SKM-1 treated with dmso at 0.1 percent for 144 hours (cell line): ENCODE measurements at regions not wholly inside any gene's neighbourhood (a gene's known extent, or its start where the extent isn't known, plus 50 kb on each side); places are given as distances from the start of the nearest gene placed in this dataset.
"Not testable (repeated sequence)": the region's sequence is repeated elsewhere in the genome, so short reads cannot be mapped to it uniquely, and the experiment has no call there.

Source experiments
- DNase-seq: peaks from one replicate; lab custom pipeline; 2025; ENCODE audit not compliant: unreplicated experiment; lab: John Stamatoyannopoulos, UW

GRCh38 chr17:5745111-5745813 is 161.0 kb upstream of the NLRP1 start:
- DNase-seq: no peak

- no peak for DNase-seq
Measured at GRCh38 chr17:5747276-5747675, 163.0 kb upstream of the NLRP1 start.

- DNase-seq: no peak
Measured at GRCh38 chr17:5747964-5748363, 163.7 kb upstream of the NLRP1 start.

GRCh38 chr17:5753421-5753820 is 169.1 kb upstream of the NLRP1 start:
- no peak for DNase-seq

GRCh38 chr17:5757314-5757907 is 173.1 kb upstream of the NLRP1 start:
- DNase-seq: no peak

- no peak for DNase-seq
Measured at GRCh38 chr17:5758651-5759050, 174.3 kb upstream of the NLRP1 start.

- no peak for DNase-seq
Measured at GRCh38 chr17:5759501-5759925, 175.2 kb upstream of the NLRP1 start.

- no peak for DNase-seq
Measured at GRCh38 chr17:5762191-5762590, 177.9 kb upstream of the NLRP1 start.

GRCh38 chr17:5763595-5764306 is 179.4 kb upstream of the NLRP1 start:
- no peak for DNase-seq

- no peak for DNase-seq
Measured at GRCh38 chr17:5769593-5770354, 185.5 kb upstream of the NLRP1 start.

GRCh38 chr17:5770441-5771270 is 186.3 kb upstream of the NLRP1 start:
- no peak for DNase-seq

GRCh38 chr17:5771271-5771577 is 186.9 kb upstream of the NLRP1 start:
- not testable (repeated sequence) for DNase-seq

GRCh38 chr17:5772017-5772416 is 187.7 kb upstream of the NLRP1 start:
- not testable (repeated sequence) for DNase-seq

- DNase-seq: no peak
Measured at GRCh38 chr17:5772720-5773119, 188.4 kb upstream of the NLRP1 start.

GRCh38 chr17:5773816-5774360 is 189.6 kb upstream of the NLRP1 start:
- DNase-seq: no peak

- DNase-seq: no peak
Measured at GRCh38 chr17:5775098-5775497, 190.8 kb upstream of the NLRP1 start.

- DNase-seq: no peak
Measured at GRCh38 chr17:5780476-5780875, 196.2 kb upstream of the NLRP1 start.

- DNase-seq: no peak
Measured at GRCh38 chr17:5781236-5781927, 197.1 kb upstream of the NLRP1 start.

GRCh38 chr17:5783269-5783668 is 199.0 kb upstream of the NLRP1 start:
- DNase-seq: no peak

GRCh38 chr17:5783851-5784250 is 199.5 kb upstream of the NLRP1 start:
- no peak for DNase-seq
